RKO (cell line): ENCODE measurements at regions not wholly inside any gene's neighbourhood (a gene's known extent, or its start where the extent isn't known, plus 50 kb on each side); places are given as distances from the start of the nearest gene placed in this dataset.

Experiments
- DNase-seq: peaks from one replicate; pipeline ENCODE4 v3.0.0-alpha.2; 2016; ENCODE audit warnings: low spot score

- no peak for DNase-seq
These were observed 118.8 kb upstream of the PIEZO2 start for GRCh38 chr18:11268153-11268552.

DNA sequence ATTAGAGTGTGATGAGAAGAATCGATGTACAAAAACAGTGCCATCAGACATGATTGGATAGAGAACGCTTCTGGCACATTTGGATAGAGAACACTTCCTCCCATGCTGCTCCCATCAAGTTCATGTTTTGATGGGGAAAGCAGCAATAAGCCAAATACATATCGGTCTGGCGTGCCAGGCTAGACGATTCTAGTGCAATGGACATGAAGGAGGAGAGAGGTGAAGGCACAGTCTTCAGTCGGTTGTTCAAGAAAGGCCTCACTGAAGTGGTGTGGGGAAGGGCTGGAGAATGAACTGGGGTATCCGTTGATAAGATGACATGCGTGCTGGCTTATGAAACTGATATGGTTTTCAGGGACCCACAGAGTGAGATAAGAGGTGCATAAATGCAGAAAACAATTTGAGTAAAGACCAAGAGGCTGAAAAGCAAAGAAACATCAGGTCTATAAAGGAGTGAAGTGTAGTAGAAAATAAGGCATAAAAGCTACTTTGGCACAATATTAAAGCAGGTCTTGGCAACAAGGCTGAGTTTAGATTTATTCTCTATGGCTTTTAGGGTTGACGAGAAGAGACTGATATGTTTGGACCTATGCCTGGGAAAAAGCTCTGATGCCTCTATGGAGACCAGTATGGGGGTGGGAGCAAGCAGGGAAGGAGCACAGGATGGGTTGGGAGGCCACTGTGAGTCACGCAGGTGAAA lies 117.6 kb upstream of the PIEZO2 start:
- DNase-seq = no peak

DNA sequence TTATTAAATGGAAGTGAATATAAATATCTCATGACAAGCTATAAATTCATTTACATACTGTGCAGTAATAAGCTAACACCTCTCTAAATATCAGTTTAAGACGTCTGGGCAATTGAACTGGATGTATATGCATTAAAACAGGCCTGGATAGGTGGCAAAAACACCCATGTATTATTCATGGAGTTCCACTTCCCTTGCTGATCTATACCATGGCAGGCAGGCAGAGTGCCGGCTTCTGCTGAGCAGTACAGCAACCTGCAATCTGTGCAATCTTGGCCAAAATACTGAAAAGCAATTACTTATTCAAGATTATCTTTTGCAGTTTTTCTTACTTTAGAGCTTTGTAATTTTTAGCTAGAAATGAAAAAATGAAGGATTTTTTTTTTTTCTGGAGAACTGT lies 112.1 kb upstream of the PIEZO2 start:
- DNase-seq = no peak

DNA sequence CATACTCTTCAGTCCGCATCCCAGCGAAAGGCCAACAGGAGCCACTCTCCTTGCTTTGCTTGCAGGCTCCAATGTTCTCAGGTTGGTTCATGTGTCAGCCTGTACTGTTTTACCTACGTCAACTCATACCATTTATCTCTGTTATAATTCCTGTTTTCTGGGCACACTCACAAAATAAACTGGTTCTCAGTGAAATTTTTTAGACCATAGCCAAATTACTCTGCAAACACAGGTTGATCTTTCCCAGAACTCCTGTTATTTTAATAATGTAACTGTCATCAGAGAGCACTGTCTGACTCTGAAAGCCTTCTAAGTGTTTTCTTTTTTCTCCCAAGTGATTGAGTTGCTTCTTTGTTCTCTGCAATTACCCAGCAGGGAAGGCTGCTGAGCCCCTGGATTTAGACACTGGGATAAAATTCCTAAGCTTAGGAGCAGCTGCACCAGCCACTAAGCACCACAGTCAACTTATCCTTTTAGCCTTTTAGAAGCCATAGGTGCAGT lies 111.6 kb upstream of the PIEZO2 start:
- no peak for DNase-seq

DNA sequence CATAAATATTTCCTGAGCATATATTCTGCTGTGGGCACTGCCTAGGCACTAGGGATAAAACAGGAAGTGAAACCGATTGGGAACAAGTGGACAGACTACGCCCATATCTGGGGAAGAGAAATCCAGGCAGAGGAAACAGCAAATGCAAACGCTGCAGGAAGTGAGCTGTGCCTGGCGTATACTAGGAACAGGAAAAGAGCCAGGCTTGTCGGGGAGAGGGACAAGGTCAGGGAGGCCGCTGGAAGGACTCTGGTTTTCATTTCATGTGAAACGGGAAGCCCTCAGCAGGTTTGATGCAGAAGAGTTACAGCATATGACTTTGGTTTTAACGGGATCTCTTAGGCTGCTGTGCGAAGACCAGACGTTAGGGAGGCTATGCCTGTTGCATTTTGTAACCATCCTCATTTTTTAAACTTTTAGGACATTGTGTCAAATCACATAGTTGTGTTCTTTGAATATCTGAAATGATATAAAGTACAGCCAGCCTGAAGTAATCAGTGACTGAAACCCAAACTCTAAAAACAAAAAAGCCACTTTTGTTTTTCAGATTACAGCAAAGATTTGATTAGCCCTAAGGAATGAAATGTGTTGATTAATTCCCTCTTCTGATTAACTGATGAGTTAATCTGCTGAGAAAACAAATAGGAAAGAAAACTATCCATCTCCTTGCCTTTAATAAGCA lies 110.2 kb upstream of the PIEZO2 start:
- no peak for DNase-seq

GRCh38 chr18:11258039-11258610 lies 108.8 kb upstream of the PIEZO2 start:
- DNase-seq = no peak

GRCh38 chr18:11256251-11256650 lies 106.9 kb upstream of the PIEZO2 start:
- no peak for DNase-seq

DNA sequence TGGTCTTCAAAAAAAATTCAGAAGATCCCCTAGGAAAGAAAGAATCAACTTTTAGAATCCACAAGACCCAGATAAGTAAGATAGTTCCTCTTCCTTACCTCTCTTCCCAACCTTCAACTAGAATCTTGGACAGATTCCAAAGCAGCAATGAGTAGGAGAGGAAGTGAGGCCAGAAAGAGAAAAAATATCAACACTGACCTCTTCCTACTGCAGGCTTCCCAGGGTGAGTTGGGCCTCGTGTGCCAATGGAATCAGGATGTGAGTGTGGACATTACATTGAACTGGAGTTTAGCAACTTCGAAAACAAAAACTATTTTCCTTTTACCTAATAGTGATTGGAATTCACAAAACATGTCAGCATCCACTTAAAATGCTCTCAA lies 102.5 kb upstream of the PIEZO2 start:
- no peak for DNase-seq

DNA sequence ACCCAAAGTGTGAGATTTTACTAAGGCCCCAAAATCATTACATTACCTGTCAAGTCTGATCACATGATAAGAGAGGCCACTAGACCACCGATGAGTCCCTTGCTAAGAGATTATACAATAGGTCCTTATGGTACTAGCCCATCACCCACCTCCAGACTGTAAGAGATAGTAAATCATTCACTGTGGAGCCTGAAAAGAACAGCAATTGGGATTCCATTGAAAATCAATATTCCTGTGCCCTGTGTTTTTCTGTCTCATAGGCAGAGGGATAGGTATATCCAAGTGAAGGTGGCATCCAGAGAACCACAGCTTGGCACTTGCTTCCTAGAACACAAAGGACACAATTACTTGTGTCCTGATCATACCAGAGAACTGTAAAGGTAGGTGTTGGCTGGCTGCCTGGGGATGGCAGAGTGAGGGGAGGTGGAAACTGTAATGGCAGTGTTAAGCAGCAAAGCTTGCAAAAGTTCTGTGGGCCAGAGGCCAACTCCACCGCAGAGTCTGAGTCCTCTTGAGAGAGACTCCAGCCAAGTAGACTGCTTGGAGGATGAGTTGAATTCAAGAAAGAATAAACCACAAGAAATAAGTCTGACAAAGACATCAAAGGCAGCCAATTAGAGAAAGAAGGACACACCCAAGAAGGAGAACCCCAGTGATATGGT lies 102.0 kb upstream of the PIEZO2 start:
- DNase-seq = no peak

- DNase-seq = no peak
These were observed 100.0 kb upstream of the PIEZO2 start for GRCh38 chr18:11249391-11249790.

DNA sequence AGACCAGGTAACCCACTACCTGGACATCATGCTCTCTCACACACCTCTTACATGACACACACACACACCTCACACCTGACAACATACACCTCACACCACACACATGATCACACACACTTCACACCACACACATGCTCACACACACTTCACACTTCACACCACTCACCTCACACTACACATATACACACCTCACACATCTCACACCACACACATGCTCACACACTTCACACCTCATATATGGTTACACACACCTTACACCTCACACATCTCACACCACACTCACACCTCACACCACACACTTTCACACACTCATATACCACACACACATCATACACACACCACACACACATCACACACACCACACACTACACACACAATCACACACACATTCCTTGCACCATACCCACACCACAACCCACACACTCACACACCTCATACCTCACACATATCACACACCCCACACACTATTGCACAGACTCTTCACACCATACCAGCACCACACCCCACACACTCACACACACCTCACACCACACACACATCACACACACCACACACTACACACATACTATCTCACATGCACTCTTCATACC lies 98.1 kb upstream of the PIEZO2 start:
- DNase-seq = no peak

DNA sequence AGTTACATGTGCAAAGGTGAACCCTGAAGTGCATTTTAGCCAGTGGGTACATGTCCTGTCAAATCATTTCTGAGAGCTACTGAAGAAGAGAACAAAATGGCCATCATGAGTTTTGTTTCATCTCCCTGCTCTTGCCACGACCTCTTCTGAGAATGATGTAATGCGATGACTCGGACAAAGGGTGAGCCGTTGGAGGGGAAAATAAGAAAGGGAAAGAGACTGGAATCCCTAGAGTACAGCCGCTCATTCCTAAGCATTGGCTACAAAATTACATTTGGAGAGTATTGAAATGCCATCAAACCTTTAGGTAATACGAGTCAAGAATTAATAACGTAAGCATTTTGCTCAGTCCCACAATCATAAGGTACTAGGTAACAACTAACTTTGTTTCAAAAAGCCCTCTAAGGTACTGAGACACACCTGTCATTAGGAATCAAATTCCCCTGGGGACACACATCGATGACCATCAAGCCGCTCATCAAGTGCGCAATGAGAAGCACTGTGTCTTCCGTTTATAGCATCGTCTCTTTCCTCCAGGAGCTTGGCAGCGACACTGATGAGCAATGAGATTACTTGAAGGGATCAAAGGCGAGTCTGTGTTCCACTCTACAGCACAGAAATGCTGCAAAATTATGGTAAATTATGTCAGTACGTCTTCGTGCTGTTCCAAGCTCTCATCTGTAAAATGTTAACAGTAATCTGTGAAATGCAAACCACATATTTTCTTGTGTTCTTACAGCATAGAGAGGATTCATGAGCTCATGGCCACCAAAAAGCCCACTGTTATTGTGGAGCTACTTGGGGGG lies 97.3 kb upstream of the PIEZO2 start:
- no peak for DNase-seq

DNA sequence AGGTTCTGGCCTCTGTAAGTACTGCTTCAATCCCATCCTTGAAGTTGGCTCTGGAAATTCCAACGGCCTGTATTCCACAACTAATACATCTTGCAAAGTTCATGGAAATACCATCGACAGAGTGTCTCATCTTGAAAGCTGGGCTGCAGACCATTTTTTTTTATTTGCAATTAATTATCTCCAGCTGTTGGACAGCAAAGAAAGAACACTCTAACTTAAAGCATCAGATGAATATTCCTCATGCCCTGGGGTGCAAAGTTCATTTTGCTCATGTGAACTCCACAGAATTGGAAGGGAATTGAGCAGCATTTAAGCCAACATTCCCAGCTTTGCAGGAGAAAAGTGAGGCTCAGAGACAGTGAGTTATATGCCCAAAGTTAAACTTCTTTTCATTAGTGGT lies 96.5 kb upstream of the PIEZO2 start:
- DNase-seq = no peak

GRCh38 chr18:11237484-11237883 lies 88.1 kb upstream of the PIEZO2 start:
- DNase-seq = no peak

- no peak for DNase-seq
These were observed 87.7 kb upstream of the PIEZO2 start for GRCh38 chr18:11237066-11237465.

DNA sequence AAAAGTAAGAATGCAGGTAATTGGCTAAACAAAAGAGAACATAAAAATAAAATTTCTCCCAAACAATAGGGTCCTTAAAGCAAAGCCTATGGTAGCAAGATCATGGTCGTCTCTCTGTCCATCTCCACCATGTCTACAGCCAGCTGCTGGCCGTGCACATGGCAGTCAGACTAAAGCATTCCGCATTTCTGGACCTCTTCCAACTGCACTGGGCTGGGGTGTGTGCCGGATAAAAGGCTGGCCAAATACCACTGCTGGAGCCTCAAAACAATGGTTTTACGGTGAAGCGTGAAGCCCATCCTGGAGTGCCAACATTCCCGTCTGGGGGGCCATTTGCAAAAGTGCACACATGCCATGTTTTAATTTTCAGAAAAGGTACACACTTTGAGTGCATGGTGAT lies 74.8 kb upstream of the PIEZO2 start:
- DNase-seq = no peak

GRCh38 chr18:11219571-11219970 lies 70.2 kb upstream of the PIEZO2 start:
- no peak for DNase-seq

DNA sequence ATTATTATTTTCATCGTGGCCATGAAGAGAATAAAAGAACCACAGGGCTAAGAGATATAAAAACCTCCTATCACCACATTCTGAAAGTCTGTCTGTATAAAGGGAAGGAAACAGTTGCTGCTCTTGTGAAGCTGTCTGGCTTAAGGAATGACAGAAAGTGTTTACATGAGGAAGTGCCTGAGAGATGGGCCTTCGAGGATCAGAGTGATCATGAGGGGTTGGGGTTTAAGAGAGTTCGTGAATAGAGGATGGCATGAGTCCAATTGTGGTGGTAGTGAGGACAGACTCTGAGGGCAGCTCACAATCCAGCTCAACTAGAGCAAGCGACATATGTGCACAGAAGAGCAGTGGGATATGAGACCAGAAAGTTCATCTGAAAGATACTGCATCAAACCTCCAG lies 65.8 kb upstream of the PIEZO2 start:
- no peak for DNase-seq

DNA sequence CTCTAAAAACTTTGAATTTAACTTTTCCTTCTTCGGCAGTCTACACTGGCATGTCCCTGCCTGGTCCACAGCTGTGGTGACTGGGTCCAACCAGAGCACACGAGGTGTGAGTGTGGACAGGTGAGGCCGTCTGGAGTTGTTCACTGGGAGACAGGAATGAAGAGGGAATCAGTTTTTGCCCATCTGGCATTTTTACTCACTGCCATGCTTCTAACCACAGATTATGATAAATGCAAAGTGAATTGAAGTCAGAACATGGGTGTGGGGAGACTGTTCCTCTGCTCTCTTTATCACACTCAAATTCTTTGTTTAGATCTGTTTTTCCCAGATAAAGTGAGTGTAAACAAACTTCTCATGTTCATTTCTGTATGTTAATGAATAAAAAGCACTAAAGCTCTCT lies 54.7 kb upstream of the PIEZO2 start:
- DNase-seq = no peak

DNA sequence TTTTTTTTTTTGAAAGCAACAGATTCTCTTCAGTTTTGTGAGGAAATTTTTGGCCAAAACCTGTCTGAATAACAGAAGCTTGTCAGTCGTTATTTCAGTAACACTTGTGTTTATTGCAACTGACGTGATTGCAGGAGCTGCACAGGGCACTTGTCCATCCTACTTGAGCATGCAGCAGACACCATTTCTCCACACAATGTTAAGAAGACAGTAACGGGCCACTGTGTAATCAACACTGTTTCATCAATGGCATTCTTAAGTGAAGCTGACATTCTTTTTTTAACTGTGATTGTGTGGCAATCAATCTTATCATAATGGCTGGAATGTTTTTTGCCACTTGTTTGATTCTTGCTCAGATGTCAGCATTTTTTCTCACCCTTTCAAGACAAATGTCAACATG lies 50.1 kb upstream of the PIEZO2 start:
- DNase-seq = no peak
